ENCODE measurements at regions not wholly inside any gene's neighbourhood (a gene's known extent, or its start where the extent isn't known, plus 50 kb on each side); places are given as distances from the start of the nearest gene placed in this dataset. TPM values are rescaled to one million over a fixed set of nuclear protein-coding genes. Genes with fewer than 3 reads are reported as not detected.

DNA sequence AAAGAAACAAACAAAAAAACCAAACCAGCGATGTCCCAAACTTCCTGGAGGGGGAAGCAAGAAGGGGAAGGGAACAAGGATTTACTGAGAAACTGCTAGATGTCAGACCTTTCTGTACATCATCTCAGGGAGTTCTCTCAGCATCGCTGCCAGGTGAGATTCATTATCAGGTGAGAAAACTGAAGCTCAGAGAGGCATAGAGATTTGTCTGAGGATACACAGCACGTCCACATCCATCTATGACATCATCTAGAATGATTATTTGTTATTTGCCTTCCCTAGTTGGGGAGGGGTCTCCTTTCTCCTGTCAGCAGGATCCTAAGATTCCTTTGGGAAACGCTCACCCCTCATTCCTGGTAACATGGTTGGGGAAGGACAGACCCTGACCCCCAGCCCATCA, 57.1 kb upstream of the LINGO1 start:
- no peaks in the 10 kb centered on the region for H3K4me1 ChIP-seq (ENCODE audit: control insufficient read depth, insufficient read depth, low read length)
- H3K27me3 ChIP-seq (ENCODE audit: control insufficient read depth, insufficient read depth, low read length): peaks cover 74% of the 10 kb centered on the region
- no peak overlapping the region for H3K9ac ChIP-seq (ENCODE audit: low read depth, low read length)
- H3K4me3 ChIP-seq (ENCODE audit: low read length): no peak overlapping the region
- H3K9me3 ChIP-seq (replicated peaks; ENCODE audit: low read length): no peaks in the 10 kb centered on the region
- H3K36me3 ChIP-seq (ENCODE audit: insufficient read depth, low read length): no peaks in the 10 kb centered on the region
- no peak overlapping the region for H3K4me2 ChIP-seq (ENCODE audit: low read length)

DNA sequence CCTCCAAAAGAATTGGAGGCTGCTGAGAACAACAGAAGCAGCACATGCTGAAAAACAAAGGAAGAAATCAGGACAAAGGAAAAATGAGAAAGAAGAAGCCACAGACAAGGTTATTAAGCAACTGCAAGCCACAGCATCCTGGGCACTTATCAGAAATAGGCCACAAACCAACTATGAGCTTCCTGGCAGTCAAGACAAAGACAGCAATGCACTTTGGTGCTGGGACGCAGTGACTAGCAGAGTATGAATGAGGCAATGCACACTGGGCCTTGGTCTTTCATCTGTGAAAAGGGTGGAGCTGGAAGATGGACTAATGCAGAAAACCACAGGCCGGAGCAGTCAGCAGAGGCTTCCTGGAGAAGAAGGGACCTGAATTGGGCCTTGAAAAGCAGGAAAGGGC, 56.0 kb upstream of the LINGO1 start:
- Histone ChIP-seq H3K9ac (ENCODE audit: low read depth, low read length) (no peak overlapping the region), H3K4me2 (ENCODE audit: low read length) (no peak overlapping the region), H3K27me3 (ENCODE audit: control insufficient read depth, insufficient read depth, low read length) (peaks cover 68% of the 10 kb centered on the region), H3K9me3 (replicated peaks; ENCODE audit: low read length) (no peaks in the 10 kb centered on the region), H3K36me3 (ENCODE audit: insufficient read depth, low read length) (no peaks in the 10 kb centered on the region), H3K4me3 (ENCODE audit: low read length) (no peak overlapping the region), H3K4me1 (ENCODE audit: control insufficient read depth, insufficient read depth, low read length) (no peaks in the 10 kb centered on the region)

DNA sequence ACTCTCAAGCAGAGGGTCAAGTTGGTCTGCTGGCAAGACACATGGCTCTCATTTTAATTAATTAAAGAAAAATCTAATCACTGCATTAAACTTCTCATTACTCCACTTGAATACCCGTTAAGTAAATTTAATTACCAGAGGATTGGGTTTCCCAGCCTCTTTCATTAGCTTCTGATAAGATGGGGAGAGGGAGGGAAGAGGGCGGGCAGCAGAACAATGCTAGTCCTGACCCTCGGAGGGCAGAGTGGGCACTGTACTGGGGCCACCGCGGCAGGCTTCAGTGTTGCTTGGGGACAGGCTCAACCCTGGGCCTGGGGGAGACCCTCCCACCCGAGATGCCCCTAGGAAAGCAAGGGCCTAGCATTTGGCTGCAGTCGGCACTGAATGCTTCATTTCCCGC, 55.6 kb upstream of the LINGO1 start:
- H3K9ac ChIP-seq (ENCODE audit: low read depth, low read length): no peak overlapping the region
- no peaks in the 10 kb centered on the region for H3K4me1 ChIP-seq (ENCODE audit: control insufficient read depth, insufficient read depth, low read length)
- peaks cover 69% of the 10 kb centered on the region for H3K27me3 ChIP-seq (ENCODE audit: control insufficient read depth, insufficient read depth, low read length)
- no peaks in the 10 kb centered on the region for H3K9me3 ChIP-seq (replicated peaks; ENCODE audit: low read length)
- no peak overlapping the region for H3K4me2 ChIP-seq (ENCODE audit: low read length)
- no peak overlapping the region for H3K4me3 ChIP-seq (ENCODE audit: low read length)
- no peaks in the 10 kb centered on the region for H3K36me3 ChIP-seq (ENCODE audit: insufficient read depth, low read length)

DNA sequence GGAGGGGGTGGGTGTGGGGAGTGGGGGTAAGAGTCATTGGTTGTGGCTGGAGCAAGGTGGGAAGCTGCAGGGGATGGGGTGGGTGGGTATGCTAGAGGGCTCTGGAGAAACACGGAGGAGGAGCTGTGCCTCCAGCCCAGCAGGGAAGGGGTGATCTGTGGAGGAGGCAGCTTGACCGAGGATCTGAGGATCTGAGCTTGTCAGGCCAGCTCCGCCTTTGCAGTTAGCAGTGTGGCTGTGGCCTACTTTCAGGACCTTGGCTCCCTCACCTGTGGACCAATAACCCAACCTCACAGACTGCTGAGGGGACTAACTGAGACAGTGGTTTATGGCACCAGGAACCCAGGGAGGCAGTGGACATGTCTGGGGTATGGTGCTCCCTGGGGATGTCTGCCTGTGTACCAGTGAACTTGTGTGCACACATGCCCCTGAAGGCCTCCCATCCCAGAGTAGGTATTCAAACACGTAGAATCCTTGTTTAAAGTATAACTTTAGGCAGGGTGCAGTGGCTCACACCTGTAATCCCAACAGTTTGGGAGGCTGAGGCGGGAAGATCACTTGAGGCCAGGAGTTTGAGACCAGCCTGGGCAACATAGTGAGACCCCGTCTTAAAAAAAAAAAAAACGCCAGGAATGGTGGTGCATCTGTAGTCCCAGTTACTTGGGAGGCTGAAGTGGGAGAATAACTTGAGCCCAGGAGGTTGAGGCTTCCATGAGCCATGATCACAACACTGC, 52.5 kb upstream of the LINGO1 start:
- H3K4me1 ChIP-seq (ENCODE audit: control insufficient read depth, insufficient read depth, low read length): no peaks in the 10 kb centered on the region
- no peak overlapping the region for H3K4me3 ChIP-seq (ENCODE audit: low read length)
- no peak overlapping the region for H3K4me2 ChIP-seq (ENCODE audit: low read length)
- H3K27me3 ChIP-seq (ENCODE audit: control insufficient read depth, insufficient read depth, low read length): peaks cover 71% of the 10 kb centered on the region
- H3K36me3 ChIP-seq (ENCODE audit: insufficient read depth, low read length): no peaks in the 10 kb centered on the region
- H3K9me3 ChIP-seq (replicated peaks; ENCODE audit: low read length): no peaks in the 10 kb centered on the region
- H3K9ac ChIP-seq (ENCODE audit: low read depth, low read length): no peak overlapping the region

DNA sequence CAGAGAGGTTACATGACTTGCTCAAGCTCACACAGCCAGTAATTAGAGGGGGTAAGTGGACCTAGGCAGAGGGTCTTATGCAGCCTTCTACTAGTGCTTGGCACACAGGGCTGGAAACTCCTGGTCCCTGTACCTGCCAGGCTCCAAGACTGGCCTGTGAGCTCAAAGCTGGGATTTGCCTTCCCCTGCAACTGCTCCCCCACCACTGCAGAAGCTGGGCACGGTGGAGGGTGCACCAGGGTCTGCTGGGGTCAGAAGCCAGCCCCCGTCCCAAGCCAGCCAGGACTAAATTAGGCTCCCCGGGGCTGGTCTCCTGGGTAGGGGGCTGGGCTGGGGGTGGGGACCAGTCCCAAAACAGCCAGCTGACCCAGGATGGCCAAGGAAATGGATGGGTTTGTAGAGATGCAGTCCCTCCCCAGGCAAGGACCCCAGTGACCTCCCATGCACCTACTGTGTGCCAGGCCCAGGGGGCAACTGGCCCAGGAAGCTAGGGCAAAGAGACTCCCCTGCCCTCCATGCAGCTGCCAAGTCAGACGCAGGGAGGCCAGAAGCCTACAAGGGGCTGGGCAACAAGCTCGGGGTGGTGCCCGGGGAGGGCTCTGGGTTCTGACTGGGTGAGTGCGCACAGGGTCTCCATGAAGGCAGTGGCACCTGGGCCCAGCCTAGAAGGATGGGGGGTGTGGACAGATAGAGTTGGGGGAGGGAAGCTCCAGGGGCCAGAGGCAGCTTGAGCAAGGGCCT, 51.8 kb upstream of the LINGO1 start:
- no peaks in the 10 kb centered on the region for H3K9me3 ChIP-seq (replicated peaks; ENCODE audit: low read length)
- no peak overlapping the region for H3K4me2 ChIP-seq (ENCODE audit: low read length)
- H3K4me3 ChIP-seq (ENCODE audit: low read length): no peak overlapping the region
- no peak overlapping the region for H3K9ac ChIP-seq (ENCODE audit: low read depth, low read length)
- H3K27me3 ChIP-seq (ENCODE audit: control insufficient read depth, insufficient read depth, low read length): peaks cover 73% of the 10 kb centered on the region
- no peaks in the 10 kb centered on the region for H3K36me3 ChIP-seq (ENCODE audit: insufficient read depth, low read length)
- no peaks in the 10 kb centered on the region for H3K4me1 ChIP-seq (ENCODE audit: control insufficient read depth, insufficient read depth, low read length)

DNA sequence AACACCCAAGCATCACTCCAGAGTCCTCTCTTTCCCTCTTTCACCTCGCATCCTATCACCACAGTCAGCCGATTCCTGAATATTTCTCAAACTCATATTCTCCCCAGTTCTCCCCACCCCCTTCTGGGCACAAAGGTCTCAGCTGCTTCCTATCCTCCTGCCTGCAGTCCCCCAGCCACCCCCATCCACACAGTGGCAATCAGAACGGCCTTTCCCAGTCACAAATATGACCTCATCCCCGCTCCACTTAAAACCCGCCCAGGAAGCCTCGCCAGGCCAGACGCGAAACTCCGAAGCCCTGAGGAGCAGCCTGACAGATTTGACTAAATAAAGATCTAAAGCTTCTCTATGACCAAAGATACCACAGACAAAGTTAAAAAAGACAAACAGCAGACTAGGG, 49.9 kb upstream of the LINGO1 start:
- Histone ChIP-seq H3K27me3 (ENCODE audit: control insufficient read depth, insufficient read depth, low read length) (peaks cover 81% of the 10 kb centered on the region), H3K4me1 (ENCODE audit: control insufficient read depth, insufficient read depth, low read length) (no peaks in the 10 kb centered on the region), H3K36me3 (ENCODE audit: insufficient read depth, low read length) (no peaks in the 10 kb centered on the region), H3K4me3 (ENCODE audit: low read length) (no peak overlapping the region), H3K9me3 (replicated peaks; ENCODE audit: low read length) (no peaks in the 10 kb centered on the region), H3K4me2 (ENCODE audit: low read length) (no peak overlapping the region), H3K9ac (ENCODE audit: low read depth, low read length) (no peak overlapping the region)

Small RNA genes lying in the stretch of these regions (small RNA-seq; reads per million reads assigned to genes)
- gene RN7SL214P: not detected

All from skeletal muscle satellite cell (primary cell).